DND-41 (cell line): ENCODE measurements at regions not wholly inside any gene's neighbourhood (a gene's known extent, or its start where the extent isn't known, plus 50 kb on each side); places are given as distances from the start of the nearest gene placed in this dataset.

Experiments used
- EZH2 ChIP-seq: IDR thresholded peaks from 3 replicates; pipeline ENCODE4 v1.6.1; 2012; ENCODE audit warnings: borderline replicate concordance, low read depth, mild to moderate bottlenecking, moderate library complexity, low read length, inconsistent platforms; ENCODE audit not compliant: severe bottlenecking
- TF ChIP-seq, protein P1 (sequence below): IDR thresholded peaks from 2 replicates; pipeline ENCODE4 v1.5.1; 2012; ENCODE audit warnings: borderline replicate concordance, low read length, moderate library complexity, mild to moderate bottlenecking; ENCODE audit not compliant: poor library complexity, severe bottlenecking; ENCODE audit errors: extremely low read depth

DNA sequence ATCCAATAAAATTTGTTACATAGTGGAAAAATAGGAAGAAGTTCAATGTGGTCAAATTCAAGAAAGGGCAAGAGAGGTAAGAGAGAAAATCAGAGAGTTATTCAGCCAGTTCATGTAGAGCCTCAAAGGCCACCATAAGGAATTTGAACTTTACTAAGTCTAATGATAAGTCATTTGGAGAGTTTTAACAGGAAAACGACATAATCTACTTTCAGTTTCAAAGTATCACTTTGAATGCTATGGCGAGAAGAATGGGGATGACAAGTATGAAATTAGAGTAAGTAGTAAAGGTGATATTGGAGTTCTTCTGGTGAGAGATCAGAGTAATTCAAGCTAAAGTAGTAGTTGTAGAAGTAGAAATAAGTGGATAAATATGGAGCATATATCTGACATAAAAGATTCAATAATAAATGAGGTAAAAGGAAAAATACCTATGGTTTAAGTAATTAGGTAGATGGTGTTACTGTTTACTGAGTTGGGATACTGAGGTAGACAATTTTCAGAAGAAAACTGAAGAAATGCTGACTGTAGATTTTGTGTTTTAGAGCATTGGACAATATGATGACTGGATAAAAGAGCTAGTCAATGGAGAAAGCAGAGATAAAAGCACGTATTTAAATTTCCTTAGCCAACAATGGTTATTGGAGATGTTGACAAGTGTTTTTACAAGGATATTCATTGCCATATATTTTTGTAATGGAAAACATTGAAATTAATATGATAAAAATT is 331.7 kb upstream of the ADGRL3 start:
- TF ChIP-seq, protein P1, sequence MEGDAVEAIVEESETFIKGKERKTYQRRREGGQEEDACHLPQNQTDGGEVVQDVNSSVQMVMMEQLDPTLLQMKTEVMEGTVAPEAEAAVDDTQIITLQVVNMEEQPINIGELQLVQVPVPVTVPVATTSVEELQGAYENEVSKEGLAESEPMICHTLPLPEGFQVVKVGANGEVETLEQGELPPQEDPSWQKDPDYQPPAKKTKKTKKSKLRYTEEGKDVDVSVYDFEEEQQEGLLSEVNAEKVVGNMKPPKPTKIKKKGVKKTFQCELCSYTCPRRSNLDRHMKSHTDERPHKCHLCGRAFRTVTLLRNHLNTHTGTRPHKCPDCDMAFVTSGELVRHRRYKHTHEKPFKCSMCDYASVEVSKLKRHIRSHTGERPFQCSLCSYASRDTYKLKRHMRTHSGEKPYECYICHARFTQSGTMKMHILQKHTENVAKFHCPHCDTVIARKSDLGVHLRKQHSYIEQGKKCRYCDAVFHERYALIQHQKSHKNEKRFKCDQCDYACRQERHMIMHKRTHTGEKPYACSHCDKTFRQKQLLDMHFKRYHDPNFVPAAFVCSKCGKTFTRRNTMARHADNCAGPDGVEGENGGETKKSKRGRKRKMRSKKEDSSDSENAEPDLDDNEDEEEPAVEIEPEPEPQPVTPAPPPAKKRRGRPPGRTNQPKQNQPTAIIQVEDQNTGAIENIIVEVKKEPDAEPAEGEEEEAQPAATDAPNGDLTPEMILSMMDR: no peak
- no peak for TF ChIP-seq EZH2
